A673 (cell line): ENCODE measurements at regions not wholly inside any gene's neighbourhood (a gene's known extent, or its start where the extent isn't known, plus 50 kb on each side); places are given as distances from the start of the nearest gene placed in this dataset.

ENCODE experiments used
- BruUV-seq: library from RNA; stranded (reverse); fragments of 400-500 nt; replicated peaks from 2 replicates; lab custom pipeline; 2021; lab: Mats Ljungman, UMichigan
- CTCF ChIA-PET: fragments of 300-600 bp; sonication (Branson Sonifier 250); formaldehyde crosslinking; loops from one replicate; lab custom pipeline; 2022; ENCODE audit warnings: antibody characterized with exemption; lab: Charles Lee
- POLR2A ChIA-PET: fragments of 300-600 bp; sonication (Branson Sonifier 250); formaldehyde crosslinking; loops from one replicate; lab custom pipeline; 2022; ENCODE audit warnings: antibody characterized with exemption; ENCODE audit not compliant: low non-redundant PET; lab: Charles Lee
- DNase-seq: peaks from one replicate; pipeline ENCODE4 v3.0.0-alpha.2; 2015; ENCODE audit warnings: low spot score
- H3K27ac ChIP-seq: fragments of 200-600 bp; sonication (generic); 2 replicates; pipeline ENCODE4 v1.5.1; 2016; ENCODE audit warnings: mixed run types, low read depth, mild to moderate bottlenecking, mixed read lengths, antibody characterized with exemption, low read length; ENCODE audit not compliant: poor library complexity, severe bottlenecking
- H3K27me3 ChIP-seq: fragments of 200-600 bp; sonication (generic); replicated peaks from 2 replicates; pipeline ENCODE4 v1.6.1; 2017; ENCODE audit warnings: mixed run types, low read depth, mild to moderate bottlenecking, mixed read lengths, antibody characterized with exemption, low read length; ENCODE audit not compliant: insufficient read depth, poor library complexity
- H3K36me3 ChIP-seq: fragments of 200-600 bp; sonication (generic); 2 replicates; pipeline ENCODE4 v1.6.1; 2016; ENCODE audit warnings: mixed run types, mild to moderate bottlenecking, mixed read lengths, antibody characterized with exemption, low read length; ENCODE audit not compliant: insufficient read depth, poor library complexity, severe bottlenecking
- H3K4me1 ChIP-seq: fragments of 200-600 bp; sonication (generic); 2 replicates; pipeline ENCODE4 v1.6.1; 2017; ENCODE audit warnings: mixed run types, mild to moderate bottlenecking, mixed read lengths, antibody characterized with exemption, low read length; ENCODE audit not compliant: insufficient read depth, poor library complexity, severe bottlenecking
- H3K4me3 ChIP-seq: fragments of 200-600 bp; sonication (generic); 2 replicates; pipeline ENCODE4 v1.5.1; 2016; ENCODE audit warnings: low read depth, mixed run types, mild to moderate bottlenecking, mixed read lengths, low read length; ENCODE audit not compliant: poor library complexity, severe bottlenecking
- H3K9me3 ChIP-seq: fragments of 200-600 bp; sonication (generic); 2 replicates; pipeline ENCODE4 v1.6.1; 2016; ENCODE audit warnings: mixed run types, low read depth, mild to moderate bottlenecking, mixed read lengths, antibody characterized with exemption, low read length; ENCODE audit not compliant: poor library complexity, severe bottlenecking
- EZH2 ChIP-seq: fragments of 200-600 bp; sonication (generic); IDR thresholded peaks from 2 replicates; pipeline ENCODE4 v1.6.1; 2017; ENCODE audit warnings: borderline replicate concordance, low read depth, mild to moderate bottlenecking, mixed read lengths, antibody characterized with exemption, low read length; ENCODE audit not compliant: poor library complexity, severe bottlenecking
- intact Hi-C: fragments of 100-400 bp; cut with micrococcal nuclease; formaldehyde crosslinking; loops from one replicate; pipeline ENCODE4 v1.10.0; 2022; ENCODE audit not compliant: unreplicated experiment
- TF ChIP-seq, protein P1 (sequence below): fragments of 300-800, 200-600 bp; sonication (generic); conservative IDR thresholded peaks from 2 replicates; pipeline ENCODE4 v1.5.1; 2017; ENCODE audit warnings: low read depth, mild to moderate bottlenecking, antibody characterized with exemption, low read length, moderate library complexity, mixed read lengths

- TF ChIP-seq, protein P1, sequence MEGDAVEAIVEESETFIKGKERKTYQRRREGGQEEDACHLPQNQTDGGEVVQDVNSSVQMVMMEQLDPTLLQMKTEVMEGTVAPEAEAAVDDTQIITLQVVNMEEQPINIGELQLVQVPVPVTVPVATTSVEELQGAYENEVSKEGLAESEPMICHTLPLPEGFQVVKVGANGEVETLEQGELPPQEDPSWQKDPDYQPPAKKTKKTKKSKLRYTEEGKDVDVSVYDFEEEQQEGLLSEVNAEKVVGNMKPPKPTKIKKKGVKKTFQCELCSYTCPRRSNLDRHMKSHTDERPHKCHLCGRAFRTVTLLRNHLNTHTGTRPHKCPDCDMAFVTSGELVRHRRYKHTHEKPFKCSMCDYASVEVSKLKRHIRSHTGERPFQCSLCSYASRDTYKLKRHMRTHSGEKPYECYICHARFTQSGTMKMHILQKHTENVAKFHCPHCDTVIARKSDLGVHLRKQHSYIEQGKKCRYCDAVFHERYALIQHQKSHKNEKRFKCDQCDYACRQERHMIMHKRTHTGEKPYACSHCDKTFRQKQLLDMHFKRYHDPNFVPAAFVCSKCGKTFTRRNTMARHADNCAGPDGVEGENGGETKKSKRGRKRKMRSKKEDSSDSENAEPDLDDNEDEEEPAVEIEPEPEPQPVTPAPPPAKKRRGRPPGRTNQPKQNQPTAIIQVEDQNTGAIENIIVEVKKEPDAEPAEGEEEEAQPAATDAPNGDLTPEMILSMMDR = no peak
- TF ChIP-seq EZH2 = no peak
- Histone ChIP-seq H3K4me1 (no peaks in the 10 kb centered on the region), H3K9me3 (no peaks in the 10 kb centered on the region), H3K36me3 (no peaks in the 10 kb centered on the region), H3K4me3 (no peak overlapping the region), H3K27me3 (peaks cover 26% of the 10 kb centered on the region), H3K27ac (no peak overlapping the region)
- CTCF ChIA-PET = no interaction called here
- no peak for DNase-seq
- POLR2A ChIA-PET = no interaction called here
- intact Hi-C loops = no loop called here
- BruUV-seq = no TSS peak
Measured at GRCh38 chr10:123553810-123554430, 112.2 kb upstream of the GPR26 start.

DNA sequence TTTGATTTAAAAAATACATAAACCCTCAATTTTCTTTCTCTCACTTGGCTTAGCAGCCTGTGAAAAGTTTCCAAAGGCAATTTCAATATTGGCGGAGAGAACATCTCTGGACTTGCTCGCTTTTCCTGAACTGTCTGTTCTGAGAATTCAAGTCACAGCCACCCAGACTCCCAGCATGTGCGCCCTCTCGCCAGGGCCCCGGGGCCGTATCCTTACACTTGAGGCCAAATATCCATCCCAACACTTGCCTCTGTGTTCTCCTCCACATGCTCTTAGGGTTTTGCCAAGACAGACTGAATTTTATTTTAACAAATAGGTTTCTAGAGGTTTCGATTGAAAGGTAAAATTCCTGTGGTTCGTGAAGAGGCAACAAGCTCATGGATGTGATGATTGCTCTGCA is 111.5 kb upstream of the GPR26 start:
- no peaks in the 10 kb centered on the region for H3K36me3 ChIP-seq
- ChIA-PET CTCF (no interaction called here), POLR2A (no interaction called here)
- H3K9me3 ChIP-seq = no peaks in the 10 kb centered on the region
- H3K4me1 ChIP-seq = no peaks in the 10 kb centered on the region
- intact Hi-C loops = loop anchor here (5.0 kb wide), 1 partner anchor 907 kb away; no protein-coding TSS in a partner anchor
- H3K4me3 ChIP-seq = no peak overlapping the region
- no peak overlapping the region for H3K27ac ChIP-seq
- peaks cover 26% of the 10 kb centered on the region for H3K27me3 ChIP-seq
- TF ChIP-seq, protein P1 = no peak
- TF ChIP-seq EZH2 = no peak
- DNase-seq = no peak
- BruUV-seq = no TSS peak

GRCh38 chr10:123555616-123556015 is 110.5 kb upstream of the GPR26 start:
- no peaks in the 10 kb centered on the region for H3K4me1 ChIP-seq
- no peaks in the 10 kb centered on the region for H3K36me3 ChIP-seq
- H3K9me3 ChIP-seq = no peaks in the 10 kb centered on the region
- CTCF ChIA-PET = no interaction called here
- peaks cover 26% of the 10 kb centered on the region for H3K27me3 ChIP-seq
- H3K27ac ChIP-seq = no peak overlapping the region
- BruUV-seq = no TSS peak
- no peak for DNase-seq
- POLR2A ChIA-PET = no interaction called here
- TF ChIP-seq EZH2 = no peak
- TF ChIP-seq, protein P1 = no peak
- H3K4me3 ChIP-seq = no peak overlapping the region
- intact Hi-C loops = loop anchor here (5.0 kb wide), 1 partner anchor 908 kb away; no protein-coding TSS in a partner anchor
